GM21515 (cell line): ENCODE measurements at regions not wholly inside any gene's neighbourhood (a gene's known extent, or its start where the extent isn't known, plus 50 kb on each side); places are given as distances from the start of the nearest gene placed in this dataset.
"Not testable (repeated sequence)": the region's sequence is repeated elsewhere in the genome, so short reads cannot be mapped to it uniquely, and the experiment has no call there.

Experiments
- ATAC-seq: cut with Tn5 transposase; IDR thresholded peaks from one replicate; pipeline ENCODE4 v1.9.1; 2021; ENCODE audit not compliant: unreplicated experiment

GRCh38 chr13:88188986-88189385 is 517.8 kb downstream of the SLITRK5 start:
- no peak for ATAC-seq

GRCh38 chr13:88189728-88190127 is 518.6 kb downstream of the SLITRK5 start:
- no peak for ATAC-seq

- ATAC-seq: no peak
Observed at GRCh38 chr13:88196106-88196505, 524.9 kb downstream of the SLITRK5 start.

GRCh38 chr13:88217372-88217771 is 546.2 kb downstream of the SLITRK5 start:
- no peak for ATAC-seq

DNA sequence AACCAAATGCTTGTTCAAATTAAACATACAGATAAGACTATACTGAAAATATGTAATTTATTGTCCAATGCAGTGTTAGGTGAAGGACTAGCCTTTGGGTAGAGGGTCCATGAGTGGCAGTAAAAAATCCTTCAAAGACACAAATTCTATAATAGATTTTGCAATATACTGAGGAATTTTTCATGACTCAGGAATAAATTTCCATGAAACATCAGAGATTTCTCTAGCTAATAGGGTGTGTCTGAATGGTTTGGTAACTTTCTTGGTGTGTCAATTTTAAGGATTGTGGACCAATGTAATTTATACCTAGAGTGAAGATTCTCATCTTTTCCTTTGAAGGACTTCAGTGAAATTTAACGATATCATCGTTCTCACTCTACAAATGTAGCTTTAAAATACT is 546.7 kb downstream of the SLITRK5 start:
- ATAC-seq: no peak

DNA sequence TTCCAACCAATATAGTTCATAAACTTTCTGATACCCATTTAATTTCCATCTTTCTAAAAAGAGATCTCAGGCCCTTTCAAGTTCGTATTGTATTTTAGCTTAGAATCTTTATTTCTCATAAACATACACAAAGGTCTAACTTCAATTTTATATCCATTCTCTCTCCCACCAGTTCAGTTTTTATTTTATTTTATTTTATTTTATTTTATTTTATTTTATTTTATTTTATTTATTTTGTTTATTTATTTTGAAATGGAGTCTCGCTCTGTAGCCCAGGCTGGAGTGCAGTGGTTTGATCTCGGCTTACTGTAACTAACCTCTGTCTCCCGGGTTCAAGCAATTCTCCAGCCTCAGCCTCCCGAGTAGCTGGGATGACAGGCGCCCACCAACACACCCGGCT is 552.8 kb downstream of the SLITRK5 start:
- ATAC-seq: no peak

- ATAC-seq: no peak
Observed at GRCh38 chr13:88235441-88235840, 564.3 kb downstream of the SLITRK5 start.

DNA sequence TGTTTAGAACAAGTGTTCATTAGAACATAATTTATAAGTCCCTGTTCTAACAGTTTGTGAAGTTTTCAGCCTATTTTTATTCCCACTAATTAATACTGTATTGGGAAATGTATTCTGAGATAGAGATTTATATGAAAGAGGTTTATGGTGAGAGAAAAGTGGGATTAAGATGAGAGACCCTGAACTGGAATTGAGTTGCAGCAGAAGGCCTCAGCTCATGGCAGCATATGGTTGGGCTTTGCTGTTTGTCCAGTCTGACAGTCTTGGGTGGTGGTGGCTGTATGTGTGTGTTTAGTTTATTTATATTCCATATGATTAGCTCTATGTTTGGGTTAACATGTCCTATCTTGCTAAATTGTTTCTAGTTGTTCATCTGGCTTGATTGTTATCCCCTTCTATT is 575.1 kb downstream of the SLITRK5 start:
- ATAC-seq: no peak

- ATAC-seq: no peak
Observed at GRCh38 chr13:88248393-88248792, 577.2 kb downstream of the SLITRK5 start.

GRCh38 chr13:88257706-88258105 is 586.5 kb downstream of the SLITRK5 start:
- ATAC-seq: no peak

- no peak for ATAC-seq
Observed at GRCh38 chr13:88263808-88264207, 592.6 kb downstream of the SLITRK5 start.

DNA sequence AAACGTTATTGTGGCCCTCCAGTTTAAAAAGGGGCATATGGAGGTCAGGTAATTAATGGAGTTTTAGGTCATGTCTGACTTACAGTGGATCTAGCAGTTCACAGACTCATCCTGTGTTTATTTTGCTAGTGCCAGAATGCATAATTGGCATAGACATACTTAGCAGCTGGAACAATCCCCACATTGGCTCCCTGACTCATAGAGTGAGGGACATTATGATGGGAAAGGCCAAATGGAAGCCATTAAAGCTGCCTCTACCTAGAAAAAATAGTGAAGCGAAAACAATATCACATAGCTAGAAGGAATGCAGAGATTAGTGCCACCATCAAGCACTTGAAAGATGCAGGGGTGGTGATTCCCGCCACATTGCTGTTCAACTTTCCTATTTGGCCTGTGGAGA is 610.7 kb downstream of the SLITRK5 start:
- no peak for ATAC-seq

DNA sequence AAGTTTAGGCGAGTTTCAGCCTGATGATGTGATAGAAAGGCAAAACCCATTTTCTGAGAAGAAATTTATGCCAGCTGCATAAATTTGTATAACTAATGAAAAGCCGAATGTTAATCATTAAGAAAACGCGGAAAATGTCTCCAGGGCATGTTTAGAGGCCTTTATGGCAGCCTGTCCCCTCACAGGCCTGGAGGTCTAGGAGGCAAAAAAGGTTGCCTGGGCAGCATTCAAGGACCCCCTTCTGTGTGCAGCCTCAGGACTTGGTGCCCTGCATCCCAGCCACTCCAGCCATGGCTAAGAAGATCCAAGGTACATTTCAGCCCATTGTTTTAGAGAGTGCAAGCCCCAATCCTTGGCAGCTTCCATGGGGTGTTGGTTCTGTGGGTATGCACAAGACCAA is 614.2 kb downstream of the SLITRK5 start:
- ATAC-seq: no peak

GRCh38 chr13:88288326-88288725 is 617.2 kb downstream of the SLITRK5 start:
- no peak for ATAC-seq

- ATAC-seq: not testable (repeated sequence)
Observed at GRCh38 chr13:88291731-88292130, 620.6 kb downstream of the SLITRK5 start.

DNA sequence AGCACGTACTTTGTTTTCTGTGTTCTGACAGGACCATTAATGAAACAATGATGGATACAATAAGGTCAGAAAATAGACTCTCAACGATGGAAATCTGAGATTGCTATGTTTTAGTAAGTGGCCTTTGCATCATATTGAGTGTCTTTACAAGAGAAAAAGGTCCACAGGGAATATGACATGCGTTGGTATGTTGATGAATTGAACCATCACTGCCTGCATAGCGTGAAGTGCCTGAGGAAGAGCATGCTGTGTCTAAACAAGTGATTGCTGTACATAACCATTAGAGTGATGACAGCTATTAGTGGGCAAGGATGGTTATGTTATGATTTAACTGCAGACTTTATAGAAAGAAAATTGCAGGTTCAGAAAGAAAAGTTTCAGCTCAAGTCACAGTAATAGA is 623.2 kb downstream of the SLITRK5 start:
- ATAC-seq: no peak

GRCh38 chr13:88303157-88303556 is 632.0 kb downstream of the SLITRK5 start:
- no peak for ATAC-seq

- no peak for ATAC-seq
Observed at GRCh38 chr13:88303605-88304004, 632.4 kb downstream of the SLITRK5 start.

GRCh38 chr13:88314496-88314895 is 643.3 kb downstream of the SLITRK5 start:
- no peak for ATAC-seq

GRCh38 chr13:88329066-88329465 is 657.9 kb downstream of the SLITRK5 start:
- ATAC-seq: no peak

DNA sequence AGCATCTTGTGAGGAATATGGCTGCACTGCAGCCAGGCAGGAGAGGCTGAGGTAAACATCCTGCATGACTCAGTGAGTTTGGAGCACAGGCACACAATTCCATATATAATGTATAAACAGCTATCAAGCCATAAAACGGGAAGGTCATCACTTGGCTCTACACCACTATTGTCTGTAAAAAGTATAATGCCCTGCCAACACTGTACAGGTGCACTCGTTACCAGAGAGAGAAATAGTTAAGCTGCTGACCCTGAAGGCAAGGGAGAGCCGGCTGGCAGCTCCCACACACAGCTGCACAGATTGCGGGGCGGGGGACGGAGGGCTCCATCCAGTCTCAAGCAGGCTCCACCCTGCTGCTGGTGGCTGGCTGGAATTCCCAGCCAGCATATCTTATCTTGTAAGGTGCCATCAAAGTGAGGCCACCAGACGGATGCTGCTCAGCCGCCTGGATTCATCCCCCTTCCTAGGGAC is 668.1 kb downstream of the SLITRK5 start:
- ATAC-seq: no peak

DNA sequence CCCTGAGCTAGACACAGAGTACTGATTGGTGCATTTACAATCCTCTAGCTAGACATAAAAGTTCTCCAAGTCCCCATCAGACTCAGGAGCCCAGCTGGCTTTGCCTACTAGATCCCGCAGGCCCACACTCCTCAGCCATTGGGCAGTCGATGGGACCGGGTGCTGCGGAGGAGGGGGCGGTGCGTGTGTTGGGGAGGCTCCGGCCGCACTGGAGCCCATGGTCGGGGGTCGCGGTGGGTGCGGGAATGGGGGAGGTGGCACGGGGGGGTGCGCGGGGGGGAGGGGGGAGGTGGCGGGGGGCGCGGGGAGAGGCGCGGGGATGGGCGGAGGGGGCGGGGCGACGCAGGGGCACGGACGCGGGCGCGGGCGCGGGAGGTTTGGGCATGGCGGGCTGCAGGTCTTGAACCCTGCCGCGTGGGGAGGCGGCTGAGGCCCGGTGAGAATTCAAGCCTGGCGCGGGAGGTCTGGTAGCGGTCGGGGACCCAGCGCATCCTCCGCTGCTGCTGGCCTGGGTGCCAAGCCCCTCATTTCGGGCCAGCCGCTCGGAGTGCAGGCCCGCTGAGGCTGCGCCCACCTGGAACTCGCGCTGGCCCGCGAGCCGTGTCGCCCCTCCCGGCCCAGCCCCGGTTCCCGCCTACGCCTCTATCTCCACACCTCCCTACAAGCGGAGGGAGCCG is 674.1 kb downstream of the SLITRK5 start:
- ATAC-seq: no peak

GRCh38 chr13:88360761-88361160 is 689.6 kb downstream of the SLITRK5 start:
- ATAC-seq: no peak
